ENCODE measurements at regions not wholly inside any gene's neighbourhood (a gene's known extent, or its start where the extent isn't known, plus 50 kb on each side); places are given as distances from the start of the nearest gene placed in this dataset.
"Not testable (repeated sequence)": the region's sequence is repeated elsewhere in the genome, so short reads cannot be mapped to it uniquely, and the experiment has no call there.

GRCh38 chr6:14569394-14569793 is 451.8 kb downstream of the CD83 start (continued):
- TF ChIP-seq, protein P1, sequence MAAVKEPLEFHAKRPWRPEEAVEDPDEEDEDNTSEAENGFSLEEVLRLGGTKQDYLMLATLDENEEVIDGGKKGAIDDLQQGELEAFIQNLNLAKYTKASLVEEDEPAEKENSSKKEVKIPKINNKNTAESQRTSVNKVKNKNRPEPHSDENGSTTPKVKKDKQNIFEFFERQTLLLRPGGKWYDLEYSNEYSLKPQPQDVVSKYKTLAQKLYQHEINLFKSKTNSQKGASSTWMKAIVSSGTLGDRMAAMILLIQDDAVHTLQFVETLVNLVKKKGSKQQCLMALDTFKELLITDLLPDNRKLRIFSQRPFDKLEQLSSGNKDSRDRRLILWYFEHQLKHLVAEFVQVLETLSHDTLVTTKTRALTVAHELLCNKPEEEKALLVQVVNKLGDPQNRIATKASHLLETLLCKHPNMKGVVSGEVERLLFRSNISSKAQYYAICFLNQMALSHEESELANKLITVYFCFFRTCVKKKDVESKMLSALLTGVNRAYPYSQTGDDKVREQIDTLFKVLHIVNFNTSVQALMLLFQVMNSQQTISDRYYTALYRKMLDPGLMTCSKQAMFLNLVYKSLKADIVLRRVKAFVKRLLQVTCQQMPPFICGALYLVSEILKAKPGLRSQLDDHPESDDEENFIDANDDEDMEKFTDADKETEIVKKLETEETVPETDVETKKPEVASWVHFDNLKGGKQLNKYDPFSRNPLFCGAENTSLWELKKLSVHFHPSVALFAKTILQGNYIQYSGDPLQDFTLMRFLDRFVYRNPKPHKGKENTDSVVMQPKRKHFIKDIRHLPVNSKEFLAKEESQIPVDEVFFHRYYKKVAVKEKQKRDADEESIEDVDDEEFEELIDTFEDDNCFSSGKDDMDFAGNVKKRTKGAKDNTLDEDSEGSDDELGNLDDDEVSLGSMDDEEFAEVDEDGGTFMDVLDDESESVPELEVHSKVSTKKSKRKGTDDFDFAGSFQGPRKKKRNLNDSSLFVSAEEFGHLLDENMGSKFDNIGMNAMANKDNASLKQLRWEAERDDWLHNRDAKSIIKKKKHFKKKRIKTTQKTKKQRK (IDR thresholded peaks at IDR 0.05; ENCODE audit: low read depth, low read length), result no peak
- TF ChIP-seq PAX8 (IDR thresholded peaks at IDR 0.05) (no peak), CHD4 (IDR thresholded peaks at IDR 0.05) (no peak), CREM (IDR thresholded peaks at IDR 0.05; ENCODE audit: low read depth) (no peak), WRNIP1 (IDR thresholded peaks at IDR 0.05; ENCODE audit: borderline replicate concordance, low read depth, low read length) (no peak), YY1 (IDR thresholded peaks at IDR 0.05; ENCODE audit: low read depth, low read length) (no peak), HSF1 (IDR thresholded peaks at IDR 0.05; ENCODE audit: low read depth, low read length) (no peak), DPF2 (IDR thresholded peaks at IDR 0.05) (no peak)

DNA sequence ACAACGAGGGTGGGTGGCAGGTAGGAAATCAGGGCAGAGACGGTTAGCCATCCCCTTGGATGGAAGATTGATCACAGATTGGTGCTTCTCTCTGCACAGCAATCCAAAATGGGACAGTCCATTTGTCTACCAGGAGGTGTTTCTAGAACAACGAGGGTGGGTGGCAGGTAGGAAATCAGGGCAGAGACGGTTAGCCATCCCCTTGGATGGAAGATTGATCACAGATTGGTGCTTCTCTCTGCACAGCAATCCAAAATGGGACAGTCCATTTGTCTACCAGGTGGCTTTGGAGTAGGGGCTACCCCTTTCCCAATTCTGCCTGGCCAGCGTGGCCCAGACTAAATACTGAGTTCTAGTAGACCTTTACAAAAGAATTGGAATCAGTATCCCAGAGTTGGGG is 452.3 kb downstream of the CD83 start:
- H2AFZ ChIP-seq (ENCODE audit: control insufficient read depth, low read depth, low read length); H4K20me1 ChIP-seq (ENCODE audit: control insufficient read depth, insufficient read depth); SMC1A ChIA-PET (ENCODE audit: uncharacterized antibody, unreplicated experiment); H3K36me3 ChIP-seq (ENCODE audit: control insufficient read depth in 2 of 2, insufficient read depth in 2 of 2, low read length in 1 of 2); DNase-seq (ENCODE audit: low read depth, low spot score); in situ Hi-C loops (cut with MboI); H3K9me3 ChIP-seq (replicated peaks; ENCODE audit: control insufficient read depth, insufficient read depth, low read length); CTCF ChIA-PET; H3K4me2 ChIP-seq (ENCODE audit: control insufficient read depth, insufficient read depth); intact Hi-C loops (cut with micrococcal nuclease; ENCODE audit: unreplicated experiment); H3K27me3 ChIP-seq (replicated peaks in 1 of 2; ENCODE audit: control insufficient read depth in 2 of 2, insufficient read depth in 2 of 2, low read length in 1 of 2); H3K27ac ChIP-seq (ENCODE audit: control insufficient read depth, insufficient read depth); RAD21 ChIA-PET (ENCODE audit: unreplicated experiment); H3K4me3 ChIP-seq; FAIRE-seq; POLR2A ChIA-PET; ATAC-seq; BruUV-seq (replicated peaks); H3K79me2 ChIP-seq (ENCODE audit: control insufficient read depth, insufficient read depth, low read length); H3K9ac ChIP-seq (ENCODE audit: control insufficient read depth, insufficient read depth, low read length); H3K4me1 ChIP-seq (ENCODE audit: control insufficient read depth, insufficient read depth, low read length): not testable (repeated sequence)
- 1% methylated on average over 5 of the region's 5 CpGs for WGBS (ENCODE audit: insufficient coverage, insufficient replicate concordance, low lambda C conversion rate, missing lambda C conversion rate)

Measured in GM12878 (cell line).